GM12872 (cell line): ENCODE measurements at regions not wholly inside any gene's neighbourhood (a gene's known extent, or its start where the extent isn't known, plus 50 kb on each side); places are given as distances from the start of the nearest gene placed in this dataset.

ENCODE experiments used
- TF ChIP-seq, protein P1 (sequence below): IDR thresholded peaks from 3 replicates; pipeline ENCODE4 v1.5.1; 2011; ENCODE audit warnings: low read depth, mild to moderate bottlenecking, low read length, moderate library complexity; ENCODE audit not compliant: insufficient read depth

DNA sequence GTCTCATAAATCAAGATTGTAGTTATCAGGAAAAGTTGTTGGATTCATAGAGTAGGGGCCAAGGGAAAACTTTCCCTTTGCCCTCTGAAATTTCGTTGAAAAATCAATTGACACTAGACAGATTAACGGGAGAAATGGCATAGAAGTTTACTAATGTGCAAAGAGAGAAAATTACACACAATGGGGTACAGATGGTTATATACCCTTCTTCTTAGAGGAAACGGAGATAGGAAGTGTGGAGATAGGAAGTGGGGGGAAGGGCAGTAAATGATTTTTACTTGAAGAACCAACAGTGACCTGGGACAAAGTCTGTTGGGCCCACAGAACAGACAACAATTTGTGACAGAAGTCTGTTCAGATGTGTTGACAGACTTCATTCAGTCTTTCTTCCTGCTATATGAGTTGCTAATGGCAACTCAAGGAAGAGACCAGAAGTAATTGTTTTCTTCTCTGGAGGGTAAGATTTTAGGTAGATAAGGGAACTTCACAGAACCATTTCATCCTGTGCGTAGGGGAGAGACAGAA lies 177.9 kb downstream of the C9orf152 start:
- TF ChIP-seq, protein P1, sequence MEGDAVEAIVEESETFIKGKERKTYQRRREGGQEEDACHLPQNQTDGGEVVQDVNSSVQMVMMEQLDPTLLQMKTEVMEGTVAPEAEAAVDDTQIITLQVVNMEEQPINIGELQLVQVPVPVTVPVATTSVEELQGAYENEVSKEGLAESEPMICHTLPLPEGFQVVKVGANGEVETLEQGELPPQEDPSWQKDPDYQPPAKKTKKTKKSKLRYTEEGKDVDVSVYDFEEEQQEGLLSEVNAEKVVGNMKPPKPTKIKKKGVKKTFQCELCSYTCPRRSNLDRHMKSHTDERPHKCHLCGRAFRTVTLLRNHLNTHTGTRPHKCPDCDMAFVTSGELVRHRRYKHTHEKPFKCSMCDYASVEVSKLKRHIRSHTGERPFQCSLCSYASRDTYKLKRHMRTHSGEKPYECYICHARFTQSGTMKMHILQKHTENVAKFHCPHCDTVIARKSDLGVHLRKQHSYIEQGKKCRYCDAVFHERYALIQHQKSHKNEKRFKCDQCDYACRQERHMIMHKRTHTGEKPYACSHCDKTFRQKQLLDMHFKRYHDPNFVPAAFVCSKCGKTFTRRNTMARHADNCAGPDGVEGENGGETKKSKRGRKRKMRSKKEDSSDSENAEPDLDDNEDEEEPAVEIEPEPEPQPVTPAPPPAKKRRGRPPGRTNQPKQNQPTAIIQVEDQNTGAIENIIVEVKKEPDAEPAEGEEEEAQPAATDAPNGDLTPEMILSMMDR: no peak

DNA sequence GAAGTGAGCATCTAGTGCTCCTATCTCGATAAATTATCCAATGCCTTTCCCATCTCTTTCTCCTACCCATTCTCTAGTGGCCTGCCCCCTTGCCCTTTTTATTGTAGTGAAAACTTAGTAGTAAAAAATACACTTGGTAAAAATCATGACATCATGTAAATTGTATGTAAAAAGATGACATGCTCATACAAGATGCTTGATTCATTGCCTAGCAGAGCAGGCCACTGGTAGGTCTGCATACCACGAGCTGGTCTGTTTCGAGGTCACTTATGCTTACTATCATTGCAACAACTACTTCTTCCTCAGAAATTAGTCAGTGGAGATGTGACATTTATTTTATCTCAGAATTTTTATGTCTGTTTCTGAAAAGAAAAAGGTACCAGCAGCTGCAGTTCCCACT lies 177.3 kb downstream of the C9orf152 start:
- TF ChIP-seq, protein P1: no peak

DNA sequence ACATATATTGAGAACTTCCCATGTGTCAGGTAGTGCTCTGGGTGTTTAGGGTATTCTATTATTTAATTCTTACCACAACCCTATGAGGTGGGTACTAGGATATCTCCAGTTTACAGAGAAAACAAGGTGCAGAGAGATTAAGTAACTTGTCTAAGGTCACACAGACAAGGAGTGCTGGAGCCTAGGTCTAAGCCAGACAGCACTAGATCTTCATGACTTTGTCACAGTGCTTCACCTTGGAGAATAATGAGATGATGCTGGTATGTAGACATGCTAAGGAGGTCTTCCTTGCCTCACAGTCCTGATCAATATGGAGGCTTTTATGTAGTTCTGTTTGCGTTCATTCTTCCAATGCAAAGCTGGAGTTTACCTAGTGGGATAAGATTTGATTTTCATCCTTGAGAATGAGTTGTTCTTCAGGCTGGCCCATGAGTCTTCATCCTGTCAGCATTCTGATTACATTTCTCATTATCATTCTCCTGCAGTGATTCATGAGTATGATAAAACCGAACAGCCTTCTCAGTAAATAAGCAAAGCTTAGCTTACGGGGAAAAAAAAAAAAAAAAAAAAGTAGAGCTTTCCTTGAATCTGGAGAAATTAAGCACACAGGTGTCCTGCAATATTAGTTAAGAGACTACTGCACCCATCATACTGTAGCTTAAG lies 176.3 kb downstream of the C9orf152 start:
- TF ChIP-seq, protein P1: no peak

DNA sequence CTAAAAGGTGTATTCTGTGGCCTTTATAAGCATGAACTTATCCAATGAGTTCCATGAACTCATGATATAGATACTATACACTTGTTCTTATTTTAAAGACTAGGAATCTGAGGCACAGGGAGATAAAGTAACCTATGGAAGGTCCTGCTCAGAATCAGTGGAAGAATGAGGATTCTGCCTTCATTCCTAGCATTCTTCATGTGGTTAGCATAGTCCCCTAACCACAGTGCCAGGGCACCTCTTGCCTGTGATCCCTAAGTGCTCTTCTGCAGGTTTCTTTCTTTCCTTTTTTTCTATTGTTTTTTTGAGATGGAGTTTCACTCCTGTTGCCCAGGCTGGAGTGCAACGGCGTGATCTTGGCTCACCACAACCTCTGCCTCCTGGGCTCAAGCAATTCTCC lies 174.1 kb downstream of the C9orf152 start:
- TF ChIP-seq, protein P1: no peak

DNA sequence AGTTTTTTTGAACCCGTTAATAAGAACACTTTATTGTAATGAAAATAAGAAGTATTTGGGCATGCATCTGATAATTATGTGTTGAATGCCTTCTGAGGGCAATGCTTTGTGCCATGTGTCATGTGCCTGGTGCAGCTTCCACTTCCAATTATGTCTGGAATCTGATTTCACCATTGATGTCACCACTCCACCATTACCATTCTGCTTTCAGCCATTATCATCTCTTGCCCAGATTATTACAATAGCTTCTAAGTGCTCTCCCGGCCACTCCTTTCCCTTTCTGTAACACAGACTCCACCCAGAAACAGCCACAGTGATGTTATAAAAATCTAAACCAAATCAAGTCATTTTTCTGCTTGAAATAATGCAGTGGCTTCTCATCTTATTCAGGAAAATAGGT lies 171.7 kb downstream of the C9orf152 start:
- TF ChIP-seq, protein P1: no peak

DNA sequence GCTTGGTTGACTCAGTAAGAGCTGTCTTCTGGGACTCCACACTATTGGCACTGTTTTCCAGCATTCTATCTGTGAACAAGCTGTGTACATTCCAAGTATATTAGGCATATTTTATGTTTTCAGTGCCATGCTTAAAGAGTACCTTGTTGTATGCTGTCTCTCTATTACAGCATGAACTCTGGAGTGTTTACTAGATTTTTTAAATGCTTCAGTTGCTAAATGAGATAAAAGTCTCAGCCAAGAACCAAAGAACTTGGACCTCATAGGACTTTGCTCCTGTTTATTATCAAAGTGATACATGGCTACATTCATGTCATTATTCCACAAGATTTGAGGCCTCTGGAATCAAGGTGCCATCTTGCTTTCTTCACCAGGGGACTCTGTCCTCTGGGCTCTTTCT lies 167.2 kb downstream of the C9orf152 start:
- TF ChIP-seq, protein P1: no peak

DNA sequence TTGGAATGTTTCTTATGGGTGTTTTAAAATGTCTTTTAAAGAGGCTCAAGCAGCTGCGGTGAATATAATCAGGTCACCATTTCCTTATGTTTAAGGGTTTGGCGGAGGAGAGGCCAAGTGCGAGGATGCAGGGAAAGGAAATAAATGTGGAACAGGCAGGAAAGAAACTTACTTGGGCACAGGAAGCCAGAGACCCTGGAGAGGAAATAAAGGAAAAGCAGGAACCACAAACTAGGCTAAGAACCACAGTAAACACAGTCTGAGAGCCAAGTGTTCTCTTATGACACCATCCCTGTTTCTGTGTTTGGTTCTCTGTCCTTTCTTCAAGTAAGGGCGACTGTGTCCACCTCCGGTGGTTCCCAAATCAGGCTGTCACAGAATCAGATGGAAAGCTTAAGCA lies 166.5 kb downstream of the C9orf152 start:
- TF ChIP-seq, protein P1: no peak
